HG02759 (cell line): ENCODE measurements at regions not wholly inside any gene's neighbourhood (a gene's known extent, or its start where the extent isn't known, plus 50 kb on each side); places are given as distances from the start of the nearest gene placed in this dataset.

ENCODE experiments used
- ATAC-seq: cut with Tn5 transposase; IDR thresholded peaks from one replicate; pipeline ENCODE4 v1.9.1; 2021; ENCODE audit warnings: mild to moderate bottlenecking, moderate library complexity; ENCODE audit not compliant: unreplicated experiment

- ATAC-seq = no peak
Measured at GRCh38 chr2:236715077-236715476, 145.5 kb downstream of the ACKR3 start.

- ATAC-seq = no peak
Measured at GRCh38 chr2:236715491-236715961, 145.9 kb downstream of the ACKR3 start.

- no peak for ATAC-seq
Measured at GRCh38 chr2:236717120-236717519, 147.5 kb downstream of the ACKR3 start.

- ATAC-seq = no peak
Measured at GRCh38 chr2:236717729-236718128, 148.1 kb downstream of the ACKR3 start.

- no peak for ATAC-seq
Measured at GRCh38 chr2:236718207-236718992, 148.8 kb downstream of the ACKR3 start.

- no peak for ATAC-seq
Measured at GRCh38 chr2:236719192-236719635, 149.6 kb downstream of the ACKR3 start.

- ATAC-seq = no peak
Measured at GRCh38 chr2:236720974-236721540, 151.4 kb downstream of the ACKR3 start.

- ATAC-seq = no peak
Measured at GRCh38 chr2:236724200-236724599, 154.6 kb downstream of the ACKR3 start.

- no peak for ATAC-seq
Measured at GRCh38 chr2:236726701-236727450, 157.3 kb downstream of the ACKR3 start.

GRCh38 chr2:236728916-236729670, 159.5 kb downstream of the ACKR3 start:
- ATAC-seq = no peak

- ATAC-seq = no peak
Measured at GRCh38 chr2:236730393-236730792, 160.8 kb downstream of the ACKR3 start.

GRCh38 chr2:236731767-236732580, 162.3 kb downstream of the ACKR3 start:
- no peak for ATAC-seq

- no peak for ATAC-seq
Measured at GRCh38 chr2:236733156-236733555, 163.5 kb downstream of the ACKR3 start.

GRCh38 chr2:236735825-236736238, 166.2 kb downstream of the ACKR3 start:
- no peak for ATAC-seq

- ATAC-seq = no peak
Measured at GRCh38 chr2:236738030-236738429, 168.4 kb downstream of the ACKR3 start.

GRCh38 chr2:236738896-236739295, 169.3 kb downstream of the ACKR3 start:
- ATAC-seq = no peak

- no peak for ATAC-seq
Measured at GRCh38 chr2:236739663-236740062, 170.0 kb downstream of the ACKR3 start.

GRCh38 chr2:236740506-236740905, 170.9 kb downstream of the ACKR3 start:
- no peak for ATAC-seq

GRCh38 chr2:236743039-236743920, 173.7 kb downstream of the ACKR3 start:
- no peak for ATAC-seq
